MM.1S (cell line): ENCODE measurements at regions not wholly inside any gene's neighbourhood (a gene's known extent, or its start where the extent isn't known, plus 50 kb on each side); places are given as distances from the start of the nearest gene placed in this dataset.

Experiments used
- DNase-seq: peaks from one replicate; pipeline ENCODE4 v3.0.0-alpha.2; 2015
- H2AFZ ChIP-seq: fragments of 300-600 bp; sonication (generic); 2 replicates; pipeline ENCODE4 v1.6.0; 2016; ENCODE audit warnings: antibody characterized with exemption, low read length
- H3F3A ChIP-seq: fragments of 300-600 bp; sonication (generic); 2 replicates; pipeline ENCODE4 v1.6.1; 2016; ENCODE audit warnings: mild to moderate bottlenecking, antibody characterized with exemption, low read length, moderate library complexity, mixed read lengths; ENCODE audit not compliant: insufficient read depth
- H3K27ac ChIP-seq: fragments of 300-600 bp; sonication (generic); 2 replicates; pipeline ENCODE4 v1.5.1; 2016; ENCODE audit warnings: mild to moderate bottlenecking, low read length
- H3K27me3 ChIP-seq: fragments of 300-600 bp; sonication (generic); replicated peaks from 2 replicates; pipeline ENCODE4 v1.6.0; 2016; ENCODE audit warnings: low read length; ENCODE audit not compliant: insufficient read depth
- H3K36me3 ChIP-seq: fragments of 300-600 bp; sonication (generic); replicated peaks from 2 replicates; pipeline ENCODE4 v1.6.1; 2016; ENCODE audit warnings: mild to moderate bottlenecking, low read length, mixed read lengths; ENCODE audit not compliant: insufficient read depth
- H3K4me1 ChIP-seq: fragments of 300-600 bp; sonication (generic); 2 replicates; pipeline ENCODE4 v1.6.1; 2016; ENCODE audit warnings: low read length, mixed read lengths
- H3K4me2 ChIP-seq: fragments of 300-600 bp; sonication (generic); 2 replicates; pipeline ENCODE4 v1.6.0; 2016; ENCODE audit warnings: low read depth, low read length
- H3K4me3 ChIP-seq: fragments of 300-600 bp; sonication (generic); 2 replicates; pipeline ENCODE4 v1.5.1; 2016; ENCODE audit warnings: low read length, mixed read lengths
- H3K79me2 ChIP-seq: fragments of 300-600 bp; sonication (generic); 2 replicates; pipeline ENCODE4 v1.6.1; 2016; ENCODE audit warnings: mixed run types, low read length, mixed read lengths
- H3K9ac ChIP-seq: fragments of 300-600 bp; sonication (generic); 2 replicates; pipeline ENCODE4 v1.6.1; 2016; ENCODE audit warnings: low read length, mixed read lengths
- H3K9me2 ChIP-seq: fragments of 300-600 bp; sonication (generic); replicated peaks from 2 replicates; pipeline ENCODE4 v1.6.1; 2016; ENCODE audit warnings: mild to moderate bottlenecking, low read length, mixed read lengths; ENCODE audit not compliant: insufficient read depth
- H3K9me3 ChIP-seq: fragments of 300-600 bp; sonication (generic); replicated peaks from 2 replicates; pipeline ENCODE4 v1.6.1; 2016; ENCODE audit warnings: mild to moderate bottlenecking, low read length, mixed read lengths; ENCODE audit not compliant: insufficient read depth
- H4K20me1 ChIP-seq: fragments of 300-600 bp; sonication (generic); 2 replicates; pipeline ENCODE4 v1.6.1; 2016; ENCODE audit warnings: mild to moderate bottlenecking, low read length, moderate library complexity, mixed read lengths; ENCODE audit not compliant: insufficient read depth
- CTCF ChIP-seq: fragments of 300-600 bp; sonication (generic); IDR thresholded peaks from 2 replicates; pipeline ENCODE4 v1.5.1; 2016; ENCODE audit warnings: antibody characterized with exemption, low read length, mixed read lengths
- EZH2 ChIP-seq: fragments of 300-600 bp; sonication (generic); optimal IDR thresholded peaks from 2 replicates; pipeline ENCODE3; 2017; ENCODE audit warnings: low read depth, mild to moderate bottlenecking, antibody characterized with exemption, low read length, mixed read lengths
- EZH2phosphoT487 ChIP-seq: fragments of 300-600 bp; sonication (generic); IDR thresholded peaks from 2 replicates; pipeline ENCODE4 v1.6.1; 2018; ENCODE audit warnings: antibody characterized with exemption, low read length

- Histone ChIP-seq H3K27ac (no peak overlapping the region), H3K9me3 (no peaks in the 10 kb centered on the region), H4K20me1 (no peaks in the 10 kb centered on the region), H3F3A (no peaks in the 10 kb centered on the region), H3K9ac (no peak overlapping the region), H3K36me3 (no peaks in the 10 kb centered on the region), H3K9me2 (no peaks in the 10 kb centered on the region), H3K4me3 (no peak overlapping the region), H3K27me3 (no peaks in the 10 kb centered on the region), H3K79me2 (no peaks in the 10 kb centered on the region), H3K4me2 (no peak overlapping the region), H3K4me1 (no peaks in the 10 kb centered on the region), H2AFZ (no peak overlapping the region)
- TF ChIP-seq EZH2phosphoT487 = no peak
- TF ChIP-seq EZH2 = no peak
- no peak for TF ChIP-seq CTCF
- DNase-seq = no peak
Observed at GRCh38 chr12:67876305-67876915, 112.8 kb upstream of the IFNG-AS1 start.

GRCh38 chr12:67877727-67878126, 111.5 kb upstream of the IFNG-AS1 start:
- Histone ChIP-seq H3K4me1 (no peaks in the 10 kb centered on the region), H3K36me3 (no peaks in the 10 kb centered on the region), H3K9ac (no peak overlapping the region), H3K9me2 (no peaks in the 10 kb centered on the region), H3K4me3 (no peak overlapping the region), H3K27me3 (no peaks in the 10 kb centered on the region), H3K9me3 (no peaks in the 10 kb centered on the region), H3F3A (no peaks in the 10 kb centered on the region), H3K27ac (no peak overlapping the region), H3K4me2 (no peak overlapping the region), H3K79me2 (no peaks in the 10 kb centered on the region), H2AFZ (no peak overlapping the region), H4K20me1 (no peaks in the 10 kb centered on the region)
- no peak for DNase-seq
- TF ChIP-seq EZH2 = no peak
- no peak for TF ChIP-seq EZH2phosphoT487
- TF ChIP-seq CTCF = no peak

- H3K36me3 ChIP-seq = no peaks in the 10 kb centered on the region
- no peak overlapping the region for H3K9ac ChIP-seq
- no peaks in the 10 kb centered on the region for H3K9me2 ChIP-seq
- H3K79me2 ChIP-seq = no peaks in the 10 kb centered on the region
- H3K4me1 ChIP-seq = no peaks in the 10 kb centered on the region
- H3K27me3 ChIP-seq = no peaks in the 10 kb centered on the region
- no peak overlapping the region for H3K4me3 ChIP-seq
- H3K4me2 ChIP-seq = no peak overlapping the region
- no peaks in the 10 kb centered on the region for H3K9me3 ChIP-seq
- no peak overlapping the region for H3K27ac ChIP-seq
- DNase-seq = no peak
- no peak overlapping the region for H2AFZ ChIP-seq
- H4K20me1 ChIP-seq = no peaks in the 10 kb centered on the region
- TF ChIP-seq EZH2phosphoT487 (no peak), CTCF (no peak), EZH2 (no peak)
- no peaks in the 10 kb centered on the region for H3F3A ChIP-seq
Observed at GRCh38 chr12:67879937-67880336, 109.3 kb upstream of the IFNG-AS1 start.
